ENCODE measurements at regions not wholly inside any gene's neighbourhood (a gene's known extent, or its start where the extent isn't known, plus 50 kb on each side); places are given as distances from the start of the nearest gene placed in this dataset.
A peak's percentile ranks its signal among the peaks of the same experiment; 100 is the strongest.

DNA sequence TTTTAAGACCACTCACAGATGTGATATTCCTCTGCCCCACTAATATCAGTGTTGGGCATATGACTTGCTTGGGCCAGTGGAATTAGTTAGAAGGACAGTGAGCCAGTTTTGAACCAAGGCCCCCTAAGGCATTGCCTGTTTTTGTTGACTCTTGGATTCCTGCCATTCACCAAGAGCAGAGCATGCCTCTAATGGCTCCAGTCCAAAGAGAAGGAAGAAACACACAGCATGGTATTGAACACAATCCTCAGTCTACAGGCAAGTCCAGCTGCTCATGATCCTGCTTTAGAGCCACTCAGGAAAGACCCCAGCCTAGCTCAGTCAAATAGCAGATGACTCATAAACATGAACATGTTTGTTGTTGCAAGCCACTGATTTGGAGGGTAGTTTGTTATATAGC, 1201.5 kb downstream of the BCL11B start:
- H3K4me2 ChIP-seq (ENCODE audit: low read length): no peak overlapping the region
- H2BK5ac ChIP-seq (ENCODE audit: low read depth, low read length, poor library complexity): no peak overlapping the region
- H3K79me1 ChIP-seq (ENCODE audit: low read length): peaks cover 3% of the 10 kb centered on the region
- DNase-seq: no peak
- peaks cover 2% of the 10 kb centered on the region for H3K79me2 ChIP-seq (ENCODE audit: control insufficient read depth, insufficient read depth, low read length, poor library complexity)
- H4K8ac ChIP-seq (ENCODE audit: low read depth, low read length): no peak overlapping the region
- no peak overlapping the region for H3K14ac ChIP-seq (ENCODE audit: low read length)
- H3K36me3 ChIP-seq (ENCODE audit: control insufficient read depth in 1 of 2, insufficient read depth in 2 of 2, low read length in 2 of 2): no peaks in the 10 kb centered on the region
- no peak overlapping the region for H2AFZ ChIP-seq (ENCODE audit: insufficient read depth, low read length, poor library complexity)
- no peak overlapping the region for H3K9ac ChIP-seq (ENCODE audit: low read length)
- H3K4me1 ChIP-seq (ENCODE audit: control insufficient read depth in 1 of 2, insufficient read depth in 2 of 2, low read length in 2 of 2): peaks cover 6 to 12% of the 10 kb centered on the region in 2 experiments
- no peaks in the 10 kb centered on the region for H3K27me3 ChIP-seq (ENCODE audit: insufficient read depth, low read length)
- no peak overlapping the region for H4K12ac ChIP-seq (ENCODE audit: low read depth, low read length)
- no peak overlapping the region for H3K4me3 ChIP-seq (ENCODE audit: low read depth, low read length)
- no peak overlapping the region for H2AK5ac ChIP-seq (ENCODE audit: low read length)
- no peak overlapping the region for H2BK120ac ChIP-seq (ENCODE audit: insufficient read depth, low read length, poor library complexity)
- no peak overlapping the region for H3K4ac ChIP-seq (ENCODE audit: low read depth, low read length)
- H4K91ac ChIP-seq (ENCODE audit: low read depth, low read length): no peak overlapping the region
- H3K23ac ChIP-seq (ENCODE audit: low read length): no peak overlapping the region
- H2BK12ac ChIP-seq (ENCODE audit: low read length): peak overlapping the region; percentile 34
- H3K27ac ChIP-seq (ENCODE audit: low read depth, low read length): peak overlapping the region; percentile 28
- H3K18ac ChIP-seq (ENCODE audit: low read length): no peak overlapping the region
- H3K9me3 ChIP-seq (ENCODE audit: insufficient read depth, low read depth, low read length): peaks cover 2% of the 10 kb centered on the region

DNA sequence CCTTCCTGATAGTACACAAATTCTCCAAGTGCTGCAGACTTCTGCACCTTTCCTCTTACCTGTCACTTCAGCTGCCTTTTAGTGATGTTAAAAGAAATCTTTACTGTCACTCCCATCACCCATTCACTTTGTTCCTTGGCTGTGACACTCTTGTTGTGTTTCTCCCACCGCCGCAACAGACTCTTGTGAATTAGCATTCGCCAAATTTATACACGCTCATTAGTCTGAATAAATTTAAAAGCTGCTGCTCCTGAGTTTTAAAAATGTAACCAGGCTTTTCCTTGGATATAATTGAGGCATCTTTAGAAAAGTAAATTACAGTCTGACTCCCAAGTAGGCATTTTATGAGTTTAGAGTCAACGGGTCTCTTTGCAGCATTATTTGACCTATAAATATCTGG, 1197.9 kb downstream of the BCL11B start:
- Histone ChIP-seq H2BK120ac (ENCODE audit: insufficient read depth, low read length, poor library complexity) (no peak overlapping the region), H2BK12ac (ENCODE audit: low read length) (no peak overlapping the region), H4K91ac (ENCODE audit: low read depth, low read length) (no peak overlapping the region), H3K79me1 (ENCODE audit: low read length) (peaks cover 3% of the 10 kb centered on the region), H3K4ac (ENCODE audit: low read depth, low read length) (no peak overlapping the region), H3K4me1 (ENCODE audit: control insufficient read depth in 1 of 2, insufficient read depth in 2 of 2, low read length in 2 of 2) (peaks cover 6 to 12% of the 10 kb centered on the region in 2 experiments), H3K4me3 (ENCODE audit: low read depth, low read length) (no peak overlapping the region), H2AK5ac (ENCODE audit: low read length) (no peak overlapping the region), H3K9ac (ENCODE audit: low read length) (no peak overlapping the region), H3K14ac (ENCODE audit: low read length) (no peak overlapping the region), H3K79me2 (ENCODE audit: control insufficient read depth, insufficient read depth, low read length, poor library complexity) (peaks cover 2% of the 10 kb centered on the region), H2AFZ (ENCODE audit: insufficient read depth, low read length, poor library complexity) (no peak overlapping the region), H3K36me3 (ENCODE audit: control insufficient read depth in 1 of 2, insufficient read depth in 2 of 2, low read length in 2 of 2) (no peaks in the 10 kb centered on the region), H3K9me3 (ENCODE audit: insufficient read depth, low read depth, low read length) (peaks cover 2% of the 10 kb centered on the region), H3K27me3 (ENCODE audit: insufficient read depth, low read length) (no peaks in the 10 kb centered on the region), H2BK5ac (ENCODE audit: low read depth, low read length, poor library complexity) (no peak overlapping the region), H3K23ac (ENCODE audit: low read length) (no peak overlapping the region), H3K18ac (ENCODE audit: low read length) (no peak overlapping the region), H3K27ac (ENCODE audit: low read depth, low read length) (no peak overlapping the region), H4K8ac (ENCODE audit: low read depth, low read length) (no peak overlapping the region), H4K12ac (ENCODE audit: low read depth, low read length) (no peak overlapping the region), H3K4me2 (ENCODE audit: low read length) (no peak overlapping the region)
- WGBS (ENCODE audit: extremely low coverage, insufficient coverage, insufficient read length): no CpG with 5 or more reads among the region's 5 CpGs
- no peak for DNase-seq

DNA sequence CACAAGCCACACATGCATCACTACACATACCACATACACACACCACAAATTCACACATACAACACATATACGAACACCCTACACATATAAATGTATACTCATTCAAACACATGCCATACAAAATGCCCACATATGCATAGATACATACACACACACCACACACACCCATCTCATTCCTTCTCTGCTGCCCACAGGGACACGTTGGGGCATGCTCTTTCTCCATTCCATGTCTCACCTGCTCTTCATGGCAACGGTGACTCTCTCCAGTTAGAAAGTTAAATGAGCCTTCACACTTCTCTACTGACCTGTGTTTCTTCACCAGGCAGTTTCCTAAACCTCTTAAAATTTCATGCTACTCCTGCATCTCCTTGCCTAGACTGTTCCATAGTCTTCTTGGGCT, 1194.8 kb downstream of the BCL11B start:
- 100% methylated on average over 1 of the region's 3 CpGs for WGBS (ENCODE audit: extremely low coverage, insufficient coverage, insufficient read length)
- Histone ChIP-seq H3K9me3 (ENCODE audit: insufficient read depth, low read depth, low read length) (no peaks in the 10 kb centered on the region), H3K79me2 (ENCODE audit: control insufficient read depth, insufficient read depth, low read length, poor library complexity) (no peaks in the 10 kb centered on the region), H3K23ac (ENCODE audit: low read length) (no peak overlapping the region), H2BK12ac (ENCODE audit: low read length) (no peak overlapping the region), H3K9ac (ENCODE audit: low read length) (no peak overlapping the region), H3K4me2 (ENCODE audit: low read length) (no peak overlapping the region), H2AK5ac (ENCODE audit: low read length) (no peak overlapping the region), H3K79me1 (ENCODE audit: low read length) (no peaks in the 10 kb centered on the region), H2BK5ac (ENCODE audit: low read depth, low read length, poor library complexity) (no peak overlapping the region), H3K4me1 (ENCODE audit: control insufficient read depth in 1 of 2, insufficient read depth in 2 of 2, low read length in 2 of 2) (no peaks in the 10 kb centered on the region), H3K18ac (ENCODE audit: low read length) (no peak overlapping the region), H4K91ac (ENCODE audit: low read depth, low read length) (no peak overlapping the region), H2AFZ (ENCODE audit: insufficient read depth, low read length, poor library complexity) (no peak overlapping the region), H3K4ac (ENCODE audit: low read depth, low read length) (no peak overlapping the region), H3K27me3 (ENCODE audit: insufficient read depth, low read length) (no peaks in the 10 kb centered on the region), H3K36me3 (ENCODE audit: control insufficient read depth in 1 of 2, insufficient read depth in 2 of 2, low read length in 2 of 2) (no peaks in the 10 kb centered on the region), H4K12ac (ENCODE audit: low read depth, low read length) (no peak overlapping the region), H2BK120ac (ENCODE audit: insufficient read depth, low read length, poor library complexity) (no peak overlapping the region), H3K27ac (ENCODE audit: low read depth, low read length) (no peak overlapping the region), H4K8ac (ENCODE audit: low read depth, low read length) (no peak overlapping the region), H3K14ac (ENCODE audit: low read length) (no peak overlapping the region), H3K4me3 (ENCODE audit: low read depth, low read length) (no peak overlapping the region)
- DNase-seq: no peak

DNA sequence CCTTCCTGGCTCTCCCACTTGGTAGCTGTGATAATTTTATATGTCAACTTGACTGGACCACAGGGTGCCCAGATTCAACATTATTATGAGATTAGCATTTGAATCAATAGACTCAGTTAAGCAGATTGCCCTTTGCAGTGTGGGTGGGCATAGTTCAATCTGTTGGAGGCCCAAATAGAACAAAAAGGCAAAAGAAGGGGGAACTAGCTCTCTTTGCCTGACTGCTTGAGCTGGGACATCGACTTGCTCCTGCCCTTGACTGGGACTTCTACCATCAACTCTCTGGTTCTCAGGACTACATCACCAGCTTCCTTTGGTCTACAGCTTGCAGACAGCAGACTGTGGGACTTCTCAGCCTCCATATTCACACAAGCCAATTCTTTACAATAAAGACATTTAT, 1189.2 kb downstream of the BCL11B start:
- H3K14ac ChIP-seq (ENCODE audit: low read length): no peak overlapping the region
- no peak overlapping the region for H3K27ac ChIP-seq (ENCODE audit: low read depth, low read length)
- H2AFZ ChIP-seq (ENCODE audit: insufficient read depth, low read length, poor library complexity): no peak overlapping the region
- no peak overlapping the region for H3K4me2 ChIP-seq (ENCODE audit: low read length)
- DNase-seq: no peak
- H4K91ac ChIP-seq (ENCODE audit: low read depth, low read length): no peak overlapping the region
- H3K79me1 ChIP-seq (ENCODE audit: low read length): no peaks in the 10 kb centered on the region
- H2AK5ac ChIP-seq (ENCODE audit: low read length): no peak overlapping the region
- no peaks in the 10 kb centered on the region for H3K4me1 ChIP-seq (ENCODE audit: control insufficient read depth in 1 of 2, insufficient read depth in 2 of 2, low read length in 2 of 2)
- H3K9me3 ChIP-seq (ENCODE audit: insufficient read depth, low read depth, low read length): no peaks in the 10 kb centered on the region
- no peak overlapping the region for H3K9ac ChIP-seq (ENCODE audit: low read length)
- H3K4me3 ChIP-seq (ENCODE audit: low read depth, low read length): no peak overlapping the region
- peaks cover 3% of the 10 kb centered on the region for H3K27me3 ChIP-seq (ENCODE audit: insufficient read depth, low read length)
- H4K12ac ChIP-seq (ENCODE audit: low read depth, low read length): no peak overlapping the region
- H3K18ac ChIP-seq (ENCODE audit: low read length): no peak overlapping the region
- H3K23ac ChIP-seq (ENCODE audit: low read length): no peak overlapping the region
- WGBS (ENCODE audit: extremely low coverage, insufficient coverage, insufficient read length): no CpG with 5 or more reads among the region's 1 CpG
- H2BK120ac ChIP-seq (ENCODE audit: insufficient read depth, low read length, poor library complexity): no peak overlapping the region
- H3K4ac ChIP-seq (ENCODE audit: low read depth, low read length): no peak overlapping the region
- no peak overlapping the region for H4K8ac ChIP-seq (ENCODE audit: low read depth, low read length)
- no peak overlapping the region for H2BK12ac ChIP-seq (ENCODE audit: low read length)
- no peaks in the 10 kb centered on the region for H3K79me2 ChIP-seq (ENCODE audit: control insufficient read depth, insufficient read depth, low read length, poor library complexity)
- no peak overlapping the region for H2BK5ac ChIP-seq (ENCODE audit: low read depth, low read length, poor library complexity)
- H3K36me3 ChIP-seq (ENCODE audit: control insufficient read depth in 1 of 2, insufficient read depth in 2 of 2, low read length in 2 of 2): no peaks in the 10 kb centered on the region
